ENCODE measurements at regions not wholly inside any gene's neighbourhood (a gene's known extent, or its start where the extent isn't known, plus 50 kb on each side); places are given as distances from the start of the nearest gene placed in this dataset.

- TF ChIP-seq CTCF (IDR thresholded peaks at IDR 0.05; ENCODE audit: low read depth, low read length): no peak
- no peak for DNase-seq (ENCODE audit: extremely low read depth, low read depth)
Observed at GRCh38 chr2:122061206-122061605, 305.8 kb downstream of the TSN start.

- no peak for DNase-seq (ENCODE audit: extremely low read depth, low read depth)
- no peak for TF ChIP-seq CTCF (IDR thresholded peaks at IDR 0.05; ENCODE audit: low read depth, low read length)
Observed at GRCh38 chr2:122061831-122062230, 306.4 kb downstream of the TSN start.

- TF ChIP-seq CTCF (IDR thresholded peaks at IDR 0.05; ENCODE audit: low read depth, low read length): no peak
- no peak for DNase-seq (ENCODE audit: extremely low read depth, low read depth)
Observed at GRCh38 chr2:122062506-122062905, 307.1 kb downstream of the TSN start.

- no peak for DNase-seq (ENCODE audit: extremely low read depth, low read depth)
- TF ChIP-seq CTCF (IDR thresholded peaks at IDR 0.05; ENCODE audit: low read depth, low read length): no peak
Observed at GRCh38 chr2:122063716-122064115, 308.3 kb downstream of the TSN start.

- DNase-seq (ENCODE audit: extremely low read depth, low read depth): no peak
- no peak for TF ChIP-seq CTCF (IDR thresholded peaks at IDR 0.05; ENCODE audit: low read depth, low read length)
Observed at GRCh38 chr2:122070241-122070731, 314.8 kb downstream of the TSN start.

- TF ChIP-seq CTCF (IDR thresholded peaks at IDR 0.05; ENCODE audit: low read depth, low read length): no peak
Observed at GRCh38 chr2:122072666-122073065, 317.2 kb downstream of the TSN start.

GRCh38 chr2:122074201-122074600, 318.8 kb downstream of the TSN start:
- TF ChIP-seq CTCF (IDR thresholded peaks at IDR 0.05; ENCODE audit: low read depth, low read length): no peak
- no peak for DNase-seq (ENCODE audit: extremely low read depth, low read depth)

More at GRCh38 chr2:122072666-122073065, 317.2 kb downstream of the TSN start:
- DNase-seq (ENCODE audit: extremely low read depth, low read depth): no peak
